ENCODE measurements at regions not wholly inside any gene's neighbourhood (a gene's known extent, or its start where the extent isn't known, plus 50 kb on each side); places are given as distances from the start of the nearest gene placed in this dataset.

DNA sequence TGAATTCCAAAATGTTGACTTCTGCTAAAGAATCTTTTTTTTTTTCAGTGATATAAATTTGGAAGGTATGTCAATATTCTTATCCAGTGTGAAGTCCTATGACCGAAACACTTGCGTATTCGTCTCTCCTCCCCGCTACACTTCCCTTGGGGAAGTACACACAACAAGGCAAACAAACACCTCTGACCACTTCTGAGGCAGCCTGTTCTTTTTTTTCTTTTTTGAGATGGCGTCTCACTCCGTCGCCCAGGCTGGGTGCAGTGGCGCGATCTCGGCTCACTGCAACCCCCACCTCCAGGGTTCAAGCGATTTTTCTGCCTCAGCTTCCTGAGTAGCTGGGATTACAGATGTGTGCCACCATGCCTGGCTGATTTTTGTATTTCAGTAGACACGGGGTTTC is 78.1 kb upstream of the DHRSX start:
- no peak for TF ChIP-seq CTCF (IDR thresholded peaks at IDR 0.05; ENCODE audit: insufficient read depth, low read depth, low read length)
- no peak for TF ChIP-seq EZH2 (IDR thresholded peaks at IDR 0.05; ENCODE audit: insufficient read depth, low read length)

Measured in astrocyte (in vitro differentiated cells and primary cell).